T-helper 1 cell treated with Interleukin-12 subunit alpha and Interleukin-12 subunit beta and Interleukin-4 antibody, amounts not matched to agents 30 ng/mL and 1 ng/mL, for 36 hours (primary cell): ENCODE measurements at regions not wholly inside any gene's neighbourhood (a gene's known extent, or its start where the extent isn't known, plus 50 kb on each side); places are given as distances from the start of the nearest gene placed in this dataset.

Experiments used
- intact Hi-C: fragments of 100-400 bp; cut with micrococcal nuclease; formaldehyde crosslinking; loops from one replicate; pipeline ENCODE4 v1.15.1; 2024

DNA sequence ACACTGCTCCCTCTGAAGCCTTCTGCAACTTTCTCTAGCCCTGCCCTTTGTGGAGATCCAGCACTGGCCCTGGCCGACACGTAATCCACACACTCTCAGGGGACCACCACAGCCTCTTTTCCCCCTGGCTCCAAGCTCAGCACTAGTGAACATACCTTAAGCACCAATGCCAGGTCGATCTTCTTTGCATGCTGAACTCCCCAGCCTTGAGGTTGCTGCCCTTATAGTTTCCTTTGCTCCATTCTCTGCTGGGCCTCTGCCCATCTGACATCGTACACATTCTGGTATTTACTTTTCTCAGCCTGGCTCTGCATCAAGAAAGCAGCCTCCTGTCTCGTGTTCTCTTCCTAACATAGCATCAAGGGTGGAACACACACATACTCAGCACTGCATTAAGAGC, 361.5 kb downstream of the LPIN1 start:
- intact Hi-C loops = no loop called here

DNA sequence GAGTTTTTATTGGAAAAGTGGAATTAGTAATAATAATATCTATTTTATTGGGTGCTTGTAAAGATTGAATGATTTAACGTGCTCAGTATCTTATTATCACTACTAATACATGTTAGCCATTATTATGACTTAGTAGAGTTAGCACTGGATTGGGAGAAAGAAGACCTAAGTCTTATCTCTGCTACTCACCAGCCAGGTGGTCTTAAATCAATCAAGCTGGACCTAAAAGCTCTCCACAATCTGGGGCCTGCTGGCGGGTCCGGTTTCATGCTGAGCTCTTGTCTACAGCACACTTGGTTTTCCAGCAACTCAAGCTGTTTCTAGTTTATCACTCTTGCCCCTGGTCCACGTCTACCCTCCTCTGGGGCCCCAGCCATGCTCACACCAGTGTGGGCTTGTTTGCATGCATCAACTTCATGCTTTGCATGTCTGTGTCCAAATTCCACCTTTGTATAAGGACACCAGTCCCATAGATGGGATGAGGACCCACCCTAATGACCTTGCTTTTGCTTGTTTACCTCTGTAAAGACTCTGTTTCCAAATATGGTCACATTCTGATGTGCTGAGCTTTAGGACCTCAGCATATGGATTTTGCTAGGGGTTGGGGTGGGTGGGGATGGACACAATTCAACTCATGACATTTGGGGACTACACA, 363.1 kb downstream of the LPIN1 start:
- intact Hi-C loops = no loop called here

DNA sequence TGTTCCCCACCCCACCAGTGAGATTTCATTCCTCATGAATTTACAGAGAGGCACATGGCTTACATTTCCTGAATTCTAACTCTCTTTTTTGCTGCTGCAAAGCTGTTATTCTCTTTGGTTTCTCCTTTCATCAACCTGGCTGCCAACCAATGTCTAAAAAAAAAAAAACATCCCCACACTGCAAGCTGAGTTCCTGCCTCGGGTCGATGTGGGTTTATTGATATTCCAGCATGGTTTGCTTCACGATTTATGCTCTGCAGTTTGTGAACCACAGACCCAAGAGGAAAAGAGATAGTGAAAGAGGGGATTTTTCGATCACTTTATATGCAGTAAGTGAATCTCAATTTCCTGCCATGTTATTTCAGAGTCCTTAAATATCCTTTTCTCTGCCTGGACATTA, 363.6 kb downstream of the LPIN1 start:
- intact Hi-C loops = no loop called here

DNA sequence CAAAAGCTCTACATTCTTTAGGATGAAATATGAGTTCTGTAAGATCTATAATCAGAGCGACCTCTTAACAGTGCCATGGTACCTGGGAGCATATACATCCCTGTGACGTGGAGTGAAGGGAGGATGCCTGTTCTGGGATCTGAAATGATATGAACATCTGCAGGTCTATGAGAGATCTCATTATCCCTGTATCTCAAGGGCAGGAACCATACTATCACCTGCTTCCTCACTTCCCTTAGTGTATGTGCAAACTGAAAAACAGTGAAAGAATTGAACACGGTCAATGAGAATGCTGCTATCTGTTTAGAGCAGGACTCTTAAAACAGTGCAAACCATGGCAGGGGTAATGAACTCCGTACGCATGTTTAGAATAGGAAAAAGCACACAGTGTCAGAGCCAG, 364.0 kb downstream of the LPIN1 start:
- intact Hi-C loops = no loop called here

DNA sequence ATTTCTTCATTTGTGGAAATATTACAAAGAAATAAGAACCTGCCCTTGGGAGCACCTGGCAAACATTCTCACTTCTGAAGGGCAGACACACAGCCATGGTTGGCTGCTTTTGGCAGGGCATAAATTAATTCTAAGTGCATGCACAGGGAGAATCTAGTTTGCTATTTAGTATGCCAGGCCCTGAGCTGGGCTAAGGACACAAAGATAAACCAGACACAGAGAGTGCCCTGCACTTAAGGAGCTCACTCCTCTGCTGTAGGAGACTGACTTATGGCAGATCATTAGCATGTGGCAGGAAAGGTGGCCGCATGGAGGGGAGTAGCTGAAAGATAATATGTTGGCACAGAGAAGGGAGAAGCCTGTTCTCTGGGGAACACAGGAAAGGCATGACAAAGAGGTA, 367.0 kb downstream of the LPIN1 start:
- intact Hi-C loops = no loop called here

DNA sequence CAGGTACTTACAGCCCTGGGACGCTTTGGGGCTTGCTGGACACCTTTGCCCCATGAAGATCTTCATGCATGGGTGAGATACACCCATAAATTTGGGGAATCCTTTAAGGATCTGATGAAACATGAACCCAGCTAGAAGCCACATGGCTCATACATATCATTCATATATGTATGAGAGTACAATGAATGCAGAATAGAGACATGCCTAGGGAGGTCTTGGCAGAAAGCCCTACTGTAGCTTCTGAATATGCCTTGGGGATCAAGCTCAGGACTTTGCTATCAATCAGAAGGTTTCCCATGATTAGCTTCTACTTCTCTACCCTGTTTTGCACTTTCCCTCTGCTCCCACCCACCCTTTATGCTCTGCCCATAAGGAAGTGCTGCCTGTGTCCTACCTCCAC, 368.4 kb downstream of the LPIN1 start:
- intact Hi-C loops = no loop called here

DNA sequence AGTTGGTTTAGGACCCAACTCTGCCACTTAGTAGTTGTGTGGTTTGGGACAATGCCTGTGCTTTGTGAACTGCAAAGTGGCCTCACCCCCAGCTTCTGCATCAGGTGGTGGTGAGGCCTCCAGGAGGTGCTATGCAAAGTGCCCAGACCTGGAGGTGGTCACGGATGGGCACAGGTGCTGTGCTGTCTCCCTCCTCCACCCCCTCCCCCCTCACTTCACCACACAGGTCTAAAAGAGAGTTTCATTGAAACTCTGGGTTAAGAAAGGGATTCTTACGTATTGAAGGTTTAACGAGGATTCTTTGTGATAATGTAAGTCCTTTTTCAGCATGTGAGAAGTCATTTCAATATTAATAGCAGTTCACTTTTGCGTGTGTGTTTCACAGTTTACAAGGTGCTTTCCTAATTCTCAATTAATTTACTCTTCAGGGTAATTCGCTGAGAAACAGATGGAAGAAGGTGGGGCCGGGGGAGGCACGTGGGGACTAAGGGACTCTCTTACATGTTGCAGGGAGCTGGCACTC, 369.9 kb downstream of the LPIN1 start:
- intact Hi-C loops = no loop called here

DNA sequence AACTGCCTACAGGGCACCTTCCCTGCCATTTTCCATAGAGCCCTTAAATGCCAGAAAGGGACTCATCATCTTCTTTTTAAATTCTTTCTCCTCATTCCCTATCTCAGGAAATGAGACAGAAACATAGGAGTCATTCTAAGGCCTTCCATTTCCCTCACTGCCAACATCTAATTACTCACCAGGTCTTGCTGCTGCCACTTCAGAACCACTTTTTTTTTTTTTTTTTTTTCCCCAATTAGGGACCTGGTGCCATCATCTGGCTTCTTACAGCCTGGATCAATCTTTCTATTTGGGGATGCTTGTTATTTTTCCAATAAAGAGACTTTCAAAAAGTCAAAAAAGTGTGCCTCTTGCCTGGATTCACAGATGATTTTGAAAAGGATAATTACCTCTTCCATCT, 373.4 kb downstream of the LPIN1 start:
- intact Hi-C loops = loop anchor here (10.0 kb wide), 2 partner anchors 285 to 885 kb away; no protein-coding TSS in a partner anchor

DNA sequence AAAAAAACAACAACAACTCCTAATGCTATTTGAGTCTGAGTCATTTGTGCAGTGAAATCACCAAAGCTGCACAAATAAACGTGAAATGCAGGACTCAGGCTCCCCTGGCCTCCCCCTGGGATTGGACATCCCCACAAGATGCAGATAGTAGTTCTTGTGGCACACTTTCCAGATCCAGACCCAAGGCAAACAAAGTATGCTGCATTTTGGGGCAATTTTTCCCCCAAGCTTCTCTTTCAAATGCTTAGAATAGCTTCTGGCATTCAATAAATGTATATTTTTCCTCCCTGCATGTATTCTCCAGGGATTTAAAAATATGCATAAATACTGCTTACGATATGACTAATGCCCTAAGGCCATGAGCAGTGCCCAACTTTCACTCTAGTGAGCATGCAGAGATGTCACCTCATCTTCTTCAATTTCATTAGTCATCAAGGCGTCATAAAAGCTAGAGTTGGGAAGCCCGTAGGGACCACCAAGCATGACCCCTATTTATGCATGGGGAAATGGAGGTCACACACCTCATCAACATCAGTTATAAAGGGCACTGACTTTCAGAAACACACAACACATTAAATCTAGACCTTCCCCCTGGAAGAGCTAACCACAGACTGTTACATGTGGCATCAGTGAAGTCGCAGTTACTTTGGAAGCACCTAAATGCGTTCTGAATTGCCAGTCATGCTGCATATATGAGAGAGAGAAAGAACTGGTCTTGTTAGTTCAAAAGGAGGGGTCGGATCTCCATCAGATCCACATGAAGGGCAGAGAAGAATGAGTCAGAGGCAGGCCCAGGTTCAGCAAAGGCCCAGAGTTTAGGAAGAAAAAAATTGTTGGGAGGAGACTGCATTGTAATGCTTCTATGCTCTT, 374.1 kb downstream of the LPIN1 start:
- intact Hi-C loops = loop anchor here (10.0 kb wide), 2 partner anchors 286 to 884 kb away; no protein-coding TSS in a partner anchor

DNA sequence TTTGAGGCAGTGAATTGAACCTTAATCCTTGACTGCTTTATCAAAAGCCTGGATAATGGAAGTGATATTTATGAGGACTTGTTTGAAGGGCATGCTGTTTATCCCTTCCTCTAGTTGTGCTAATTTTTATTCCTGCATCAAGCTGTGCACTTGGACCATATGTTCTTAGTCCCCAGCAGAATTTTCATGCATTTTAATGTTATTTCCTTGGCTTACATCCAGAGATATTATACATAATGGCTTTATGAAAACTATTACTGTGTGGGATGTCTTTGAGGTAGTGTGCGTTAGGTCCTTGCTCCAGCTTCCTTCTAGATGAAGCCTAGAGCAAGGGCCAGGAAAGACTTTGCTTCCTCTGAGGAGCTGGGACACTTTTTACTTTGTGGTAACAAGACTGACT, 378.4 kb downstream of the LPIN1 start:
- intact Hi-C loops = loop anchor here (10.0 kb wide), 2 partner anchors 290 to 880 kb away; no protein-coding TSS in a partner anchor

DNA sequence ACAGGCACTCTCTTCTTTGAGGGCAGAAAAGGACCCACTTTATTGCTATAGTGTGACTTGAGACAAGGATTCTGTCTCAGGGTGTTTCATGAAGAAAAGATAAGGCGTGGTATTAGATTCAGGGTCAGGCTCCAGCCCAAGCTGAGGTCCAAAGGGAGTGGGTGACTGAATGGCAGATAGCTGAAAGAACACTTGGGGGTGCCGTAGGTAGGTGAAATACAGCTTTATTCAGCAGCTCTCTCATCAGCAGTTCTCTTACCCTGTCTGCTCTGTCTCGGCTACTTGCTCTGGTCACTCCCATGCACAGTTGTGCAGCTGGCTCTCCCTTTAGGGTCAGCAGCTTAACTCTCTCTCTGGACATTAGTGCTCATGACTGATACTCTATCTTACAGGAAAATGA, 379.9 kb downstream of the LPIN1 start:
- intact Hi-C loops = loop anchor here (2.0 to 10.0 kb wide), 3 partner anchors 292 to 878 kb away; partner anchors contain the start of gene TRIB2

DNA sequence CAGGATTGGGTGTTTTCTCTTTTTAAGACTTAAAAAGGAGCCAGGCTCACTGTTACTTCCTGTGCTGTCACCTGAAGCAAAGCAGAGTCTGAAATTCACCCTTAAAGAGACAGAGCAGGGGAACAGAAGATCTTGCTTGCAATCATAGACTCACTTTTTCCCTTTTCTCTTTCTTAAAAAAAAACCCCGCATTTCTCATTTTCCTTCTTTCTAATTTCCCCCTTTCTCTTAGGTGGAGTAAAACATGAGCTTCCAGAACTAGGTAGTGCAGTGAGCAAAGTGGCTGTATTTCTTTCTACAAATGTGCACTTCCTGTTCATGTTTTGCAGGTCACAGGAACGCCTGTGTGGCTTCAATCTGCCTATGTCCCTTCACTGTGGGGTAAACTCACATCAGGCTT, 381.2 kb downstream of the LPIN1 start:
- intact Hi-C loops = loop anchor here (1.0 to 10.0 kb wide), 5 partner anchors 293 to 877 kb away; partner anchors contain the start of gene TRIB2

DNA sequence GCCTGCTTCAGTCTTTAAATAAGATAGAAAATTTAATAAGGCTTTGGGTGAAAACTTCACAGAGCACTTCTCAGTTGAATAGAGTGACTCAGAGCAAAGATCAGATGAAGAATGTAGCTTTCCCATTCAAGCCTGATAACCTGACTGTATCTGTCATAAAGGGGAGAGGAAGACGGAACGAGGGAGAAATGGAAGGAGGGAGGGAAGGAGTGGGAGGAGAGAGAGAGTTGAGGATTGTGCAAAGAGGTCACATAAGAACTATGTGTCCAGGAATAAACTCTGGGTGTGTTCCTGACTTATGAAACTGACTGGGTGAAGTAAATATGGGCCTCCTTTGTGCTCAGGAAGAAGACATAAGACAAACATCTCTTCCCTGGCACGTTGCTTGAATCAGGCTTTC, 385.5 kb downstream of the LPIN1 start:
- intact Hi-C loops = no loop called here

DNA sequence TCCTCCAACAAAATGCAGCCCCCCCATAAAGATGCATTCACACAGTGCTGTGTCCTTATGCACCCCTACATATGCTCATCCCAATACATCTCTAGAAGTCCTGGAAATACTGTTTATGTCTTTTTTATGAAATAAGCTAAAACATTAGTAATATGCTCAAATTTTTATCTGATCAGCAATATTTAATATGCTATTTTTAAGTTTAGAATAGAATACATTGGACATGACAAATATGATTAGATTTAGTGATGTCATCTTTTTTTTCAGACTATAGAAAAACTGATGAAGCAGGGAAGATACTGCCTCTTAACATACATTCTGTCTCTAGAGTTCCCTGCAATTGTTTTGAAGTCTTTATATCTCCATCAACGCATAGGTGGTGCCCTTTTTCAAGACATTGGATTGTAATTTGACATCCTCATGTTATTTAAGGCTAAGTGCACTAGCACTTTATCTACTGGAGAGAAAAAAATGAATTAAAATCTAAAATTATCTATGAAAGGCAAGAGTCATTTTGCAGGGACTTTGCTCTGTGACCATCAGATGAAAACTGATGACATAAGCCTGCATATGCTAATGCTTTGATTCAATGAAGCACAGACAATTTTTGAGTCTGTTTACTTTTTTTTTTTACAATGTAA, 395.3 kb downstream of the LPIN1 start:
- intact Hi-C loops = no loop called here

DNA sequence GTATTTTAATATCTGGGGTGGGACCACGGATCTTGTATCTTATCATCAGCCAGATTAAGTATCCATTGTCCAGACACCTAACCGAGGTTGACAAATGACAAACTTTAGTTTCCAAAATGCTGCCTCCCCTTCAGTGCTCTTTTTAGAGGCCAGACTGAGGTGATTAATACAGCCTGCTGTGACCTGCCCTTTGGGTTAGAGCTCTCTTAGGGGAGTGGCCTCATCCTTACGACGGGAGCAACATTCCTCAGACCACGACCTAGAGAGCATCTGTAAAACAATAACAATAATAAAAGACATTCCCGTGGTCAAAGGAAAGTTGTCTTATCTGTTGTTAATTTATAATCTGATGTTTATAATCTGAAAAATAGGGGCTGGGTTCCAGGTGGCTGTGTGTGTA, 405.3 kb downstream of the LPIN1 start:
- intact Hi-C loops = no loop called here

DNA sequence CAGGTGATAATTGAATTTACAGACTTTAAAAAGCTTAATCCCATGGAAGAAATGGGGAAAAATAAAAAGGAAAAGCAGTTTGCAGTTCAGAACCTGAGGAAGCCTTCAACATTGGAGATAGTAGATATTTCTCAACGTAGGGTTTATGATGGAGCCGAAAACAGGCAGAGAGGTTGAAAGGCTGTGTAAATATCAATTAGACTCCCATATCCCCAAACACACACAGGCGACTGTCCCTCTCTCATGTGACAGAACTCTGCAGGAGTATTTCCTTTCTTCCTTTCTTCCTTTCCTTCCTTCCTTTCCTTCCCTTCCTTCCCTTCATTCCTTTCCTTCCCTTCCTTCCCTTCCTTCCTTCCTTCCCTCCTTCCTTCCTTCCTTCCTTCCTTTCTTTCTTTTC, 406.5 kb downstream of the LPIN1 start:
- intact Hi-C loops = no loop called here

DNA sequence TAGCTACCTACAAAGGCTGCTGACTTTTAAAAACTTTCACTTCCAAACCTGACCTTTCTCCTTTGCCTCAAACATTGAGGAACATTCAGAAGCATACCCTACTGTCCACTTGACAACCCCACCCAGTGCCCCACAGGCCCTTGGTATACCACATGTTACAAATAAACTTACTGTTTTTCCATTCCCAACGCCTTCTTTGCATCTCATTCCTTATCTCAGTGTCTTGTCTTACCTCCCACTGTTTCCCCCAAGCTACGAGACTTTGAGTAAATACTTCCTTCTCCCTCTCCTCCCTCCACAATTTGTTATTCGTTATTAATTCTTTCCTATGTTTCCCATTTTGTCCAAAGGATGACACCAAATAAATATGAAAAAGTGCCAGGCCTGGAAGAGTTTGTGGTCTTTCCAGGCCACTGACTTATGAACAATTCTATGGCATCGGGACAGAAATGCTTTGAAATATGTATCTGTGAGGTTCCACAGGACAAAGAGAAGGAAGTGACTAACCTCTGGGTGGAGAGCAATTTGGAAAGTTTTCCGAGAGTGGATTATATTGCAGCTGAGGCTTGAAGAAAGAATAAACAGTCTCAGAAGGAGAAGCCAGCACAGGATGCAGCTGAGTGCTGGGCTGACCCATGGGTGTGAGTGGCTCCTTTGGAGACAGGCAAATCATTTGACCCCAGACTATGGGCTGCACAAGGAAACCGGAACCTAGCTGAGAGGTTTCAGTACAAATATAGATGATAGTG, 409.0 kb downstream of the LPIN1 start:
- intact Hi-C loops = no loop called here

DNA sequence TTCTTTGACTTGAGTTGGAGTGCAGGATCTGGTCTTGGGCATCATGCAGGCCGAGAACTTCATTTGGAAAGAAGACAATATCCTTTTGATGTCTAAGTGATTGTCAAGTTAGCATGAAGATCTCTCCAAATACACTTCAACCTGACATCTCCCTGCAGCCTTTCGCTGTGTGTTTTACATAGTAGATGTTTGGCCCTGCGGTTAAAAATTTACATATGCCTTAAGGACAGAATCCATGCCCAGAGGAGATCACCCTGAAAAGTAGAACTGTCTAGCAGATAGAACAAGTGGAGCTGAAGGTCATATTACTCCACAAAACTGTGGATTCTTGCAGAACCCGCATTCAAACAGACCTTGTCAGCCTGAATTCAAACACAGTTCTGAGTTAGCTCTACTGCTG, 409.9 kb downstream of the LPIN1 start:
- intact Hi-C loops = no loop called here

DNA sequence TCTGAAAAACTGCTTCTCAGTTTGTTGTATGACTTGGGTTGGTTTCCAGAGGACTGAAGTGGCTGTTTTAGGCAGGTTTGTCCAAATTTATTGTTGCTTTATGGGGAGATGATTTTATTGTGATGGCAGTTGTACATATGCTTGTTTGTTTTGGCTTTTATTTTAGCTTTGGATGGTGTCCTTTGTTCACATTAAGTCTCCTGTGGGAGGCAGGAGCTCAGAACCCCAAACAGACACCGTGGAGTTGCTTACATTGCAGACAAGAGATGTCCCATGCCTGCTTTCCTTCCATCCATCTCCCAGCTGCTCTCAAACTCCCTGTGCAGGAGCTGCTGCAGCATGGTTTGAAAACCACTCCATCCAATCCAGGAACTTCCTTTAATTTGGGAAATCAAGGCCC, 414.7 kb downstream of the LPIN1 start:
- intact Hi-C loops = no loop called here

DNA sequence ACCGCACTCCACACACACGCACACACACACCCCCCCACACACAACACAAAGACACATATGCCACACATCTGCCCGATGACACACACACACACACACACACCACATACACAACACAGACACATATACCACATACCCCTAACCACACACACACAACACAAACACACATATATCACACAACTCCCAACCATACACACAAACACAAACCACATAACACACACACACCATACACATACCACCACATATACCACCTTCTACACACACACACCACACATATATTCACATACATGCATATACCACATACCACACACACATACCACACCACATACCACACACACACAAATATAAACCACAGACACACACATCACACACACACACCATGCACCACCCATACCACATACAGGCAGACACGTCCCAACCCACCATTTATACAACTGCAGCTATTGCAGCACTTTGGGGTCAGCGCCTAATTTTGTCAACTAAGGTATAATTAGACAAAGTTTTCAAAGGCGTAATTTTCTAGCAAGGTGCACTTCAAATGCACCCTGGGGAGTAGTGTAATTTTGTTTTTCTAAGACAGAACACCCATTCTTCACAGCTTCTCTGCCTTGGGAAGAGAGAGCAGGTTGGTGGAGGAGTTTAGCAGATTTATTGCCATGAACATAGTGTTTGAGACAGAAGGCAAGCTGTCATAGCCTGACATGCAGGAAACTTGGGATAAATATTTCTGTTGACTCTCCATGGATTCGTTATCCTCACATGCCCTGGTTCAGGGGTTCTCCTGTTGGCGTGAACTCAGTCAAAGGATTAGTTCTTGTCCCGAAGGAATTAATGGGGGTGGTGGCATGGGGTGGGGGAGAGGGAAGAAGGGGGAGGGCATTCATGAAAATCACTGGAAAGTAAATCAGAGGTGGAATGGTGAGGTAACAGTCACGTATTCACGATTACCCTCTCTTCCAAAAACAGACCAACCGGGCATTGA, 416.1 kb downstream of the LPIN1 start:
- intact Hi-C loops = no loop called here
